KBM-7 (cell line): ENCODE measurements at regions not wholly inside any gene's neighbourhood (a gene's known extent, or its start where the extent isn't known, plus 50 kb on each side); places are given as distances from the start of the nearest gene placed in this dataset.
"Not testable (repeated sequence)": the region's sequence is repeated elsewhere in the genome, so short reads cannot be mapped to it uniquely, and the experiment has no call there.

Source experiments
- DNase-seq: peaks from one replicate; pipeline ENCODE4 v3.0.0-alpha.2; 2015
- in situ Hi-C: fragments of 300-500 bp; cut with MboI; formaldehyde crosslinking; loops from 2 replicates; pipeline ENCODE4 v1.14.3; 2020; ENCODE audit warnings: low sequenced_read_pairs, low pct_unique_long_range_greater_than_20kb, mixed read lengths

GRCh38 chrX:39481621-39482020, 616.1 kb downstream of the BCOR start:
- no peak for DNase-seq
- in situ Hi-C loops, result no loop called here

DNA sequence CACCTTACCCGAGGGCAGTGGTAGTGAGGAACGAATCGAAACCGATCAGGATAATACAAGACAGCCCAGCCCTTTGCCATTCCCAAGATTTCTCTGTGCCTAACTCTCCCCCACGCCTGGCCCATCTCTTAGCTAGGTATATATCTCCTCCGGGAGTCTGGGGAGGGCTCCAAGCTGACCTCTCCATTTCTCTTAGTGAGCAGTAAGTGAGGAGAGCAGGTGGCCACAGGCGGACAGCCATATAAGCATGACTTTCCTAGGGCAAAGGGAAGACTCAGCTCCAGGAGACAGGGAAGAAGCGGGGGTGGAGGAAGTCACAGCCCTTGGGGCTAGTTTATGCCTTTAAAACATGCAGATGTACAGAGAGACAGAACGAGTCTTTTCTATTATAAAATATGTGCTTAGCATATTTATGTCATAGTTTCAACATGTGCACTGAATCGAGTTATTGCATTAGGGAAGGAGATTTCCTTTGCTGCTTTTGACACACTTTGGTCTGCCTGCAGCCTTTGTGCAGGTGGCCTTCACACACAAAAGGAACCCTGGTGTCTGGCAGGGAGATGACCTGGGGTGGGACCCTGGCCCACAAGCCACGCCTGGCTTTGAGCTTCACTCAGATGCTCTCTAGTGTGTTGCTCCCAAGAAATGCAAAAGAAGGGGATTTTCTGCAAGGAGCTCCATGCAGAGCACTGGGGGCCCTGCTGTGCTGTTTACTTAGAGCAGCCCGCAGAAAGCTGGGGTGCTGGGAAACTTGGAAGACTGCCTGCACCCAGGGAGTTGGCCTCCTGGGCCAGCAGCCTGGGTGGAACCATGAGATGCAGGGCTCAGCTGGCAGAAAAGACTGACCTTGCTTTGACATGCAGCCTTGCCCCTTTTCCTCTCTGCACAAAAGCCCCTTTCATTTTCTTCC, 613.3 kb downstream of the BCOR start:
- DNase-seq, result no peak

DNA sequence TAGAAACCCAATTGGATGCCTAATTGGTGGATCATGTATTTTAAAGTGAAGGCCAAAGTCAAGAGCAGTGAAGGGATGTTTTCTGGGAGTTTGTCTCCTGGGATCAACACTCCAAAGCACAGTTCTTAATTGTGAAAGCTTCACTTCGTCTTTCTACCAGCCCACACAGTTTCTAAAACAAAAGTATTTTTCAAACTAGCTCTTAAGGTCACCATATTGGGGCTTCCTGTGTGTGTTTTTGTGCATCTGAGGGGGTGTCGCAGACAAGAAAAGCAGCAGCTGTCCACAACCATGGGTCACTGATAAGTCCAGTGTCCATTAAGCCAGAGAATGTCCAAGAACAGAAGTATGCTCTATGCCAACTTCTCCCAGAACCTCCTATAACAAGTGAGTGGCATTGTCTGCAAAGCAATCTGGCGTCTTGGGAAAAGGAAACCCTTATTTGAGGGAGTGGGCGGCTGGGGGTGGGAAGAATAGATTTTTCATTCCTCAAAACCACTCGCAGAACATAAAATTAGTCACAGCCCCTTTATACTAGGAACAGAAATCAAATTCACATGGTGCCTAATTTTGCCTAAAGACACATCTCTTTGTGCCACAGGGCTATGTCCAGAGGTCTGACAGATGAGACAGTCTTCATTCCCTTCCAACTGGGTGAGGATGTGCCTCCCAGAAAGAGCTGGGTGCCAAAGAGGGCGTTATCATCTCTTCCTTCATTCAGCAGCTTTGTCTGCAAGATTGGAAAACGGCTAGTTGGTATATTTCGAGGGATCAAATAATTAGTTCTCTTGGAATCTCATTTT, 610.4 kb downstream of the BCOR start:
- in situ Hi-C loops, result no loop called here
- no peak for DNase-seq

More for the DNA sequence above, 613.3 kb downstream of the BCOR start:
- in situ Hi-C loops, result no loop called here

DNA sequence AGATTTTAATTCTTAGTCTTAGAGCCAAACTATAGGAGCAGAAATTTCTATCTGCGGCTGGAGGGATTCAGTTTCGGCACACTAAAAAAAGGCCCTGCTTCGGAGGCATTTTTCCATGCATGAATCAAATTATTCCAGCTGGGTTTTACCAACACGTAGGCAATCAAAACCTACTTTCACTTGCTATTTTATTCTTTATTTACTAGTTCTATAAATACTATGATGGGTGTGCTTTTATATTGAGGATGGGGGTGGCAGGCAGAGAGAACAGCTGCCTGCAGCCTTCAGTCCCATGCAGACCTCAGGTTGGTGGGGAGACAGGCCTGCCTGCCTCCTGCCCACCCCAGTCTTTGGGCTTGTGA, 609.8 kb downstream of the BCOR start:
- in situ Hi-C loops, result no loop called here
- DNase-seq, result no peak

DNA sequence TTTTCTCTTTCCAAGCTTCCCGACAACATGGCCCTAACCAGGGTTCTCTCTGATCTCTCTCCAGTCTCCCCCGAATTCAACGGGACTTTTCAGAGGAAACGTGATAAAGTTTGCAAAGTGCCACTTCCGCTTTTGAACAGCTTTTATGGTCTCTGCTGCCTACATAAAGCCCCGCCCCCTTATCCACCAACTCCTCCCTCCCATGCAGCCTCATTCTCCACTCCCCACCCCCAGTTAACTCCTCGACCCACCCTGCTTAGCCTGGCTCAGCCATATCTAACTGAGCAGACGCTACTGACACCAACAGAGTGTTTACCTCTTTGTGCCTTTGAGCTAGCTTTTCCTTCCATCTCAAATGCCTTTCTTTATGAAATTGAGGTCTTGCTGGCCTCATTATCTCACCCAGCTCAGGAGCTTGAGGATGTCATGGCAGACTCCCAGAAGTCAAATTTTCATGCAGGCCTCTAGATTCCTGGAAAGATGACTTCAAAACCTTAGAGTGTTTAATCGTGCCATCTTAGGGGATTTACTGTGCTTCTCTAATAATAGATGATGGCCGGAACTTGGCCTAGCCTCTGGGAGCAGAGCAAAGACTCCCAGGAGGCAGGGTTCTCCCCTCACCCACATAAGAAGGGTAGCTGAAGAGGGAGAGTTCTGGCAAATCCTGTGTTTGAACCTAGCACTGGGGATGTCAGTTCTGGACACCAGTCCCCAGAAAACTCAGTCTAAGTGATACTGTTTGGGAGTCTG, 606.0 kb downstream of the BCOR start:
- in situ Hi-C loops, result no loop called here
- DNase-seq, result peak; percentile 88

DNA sequence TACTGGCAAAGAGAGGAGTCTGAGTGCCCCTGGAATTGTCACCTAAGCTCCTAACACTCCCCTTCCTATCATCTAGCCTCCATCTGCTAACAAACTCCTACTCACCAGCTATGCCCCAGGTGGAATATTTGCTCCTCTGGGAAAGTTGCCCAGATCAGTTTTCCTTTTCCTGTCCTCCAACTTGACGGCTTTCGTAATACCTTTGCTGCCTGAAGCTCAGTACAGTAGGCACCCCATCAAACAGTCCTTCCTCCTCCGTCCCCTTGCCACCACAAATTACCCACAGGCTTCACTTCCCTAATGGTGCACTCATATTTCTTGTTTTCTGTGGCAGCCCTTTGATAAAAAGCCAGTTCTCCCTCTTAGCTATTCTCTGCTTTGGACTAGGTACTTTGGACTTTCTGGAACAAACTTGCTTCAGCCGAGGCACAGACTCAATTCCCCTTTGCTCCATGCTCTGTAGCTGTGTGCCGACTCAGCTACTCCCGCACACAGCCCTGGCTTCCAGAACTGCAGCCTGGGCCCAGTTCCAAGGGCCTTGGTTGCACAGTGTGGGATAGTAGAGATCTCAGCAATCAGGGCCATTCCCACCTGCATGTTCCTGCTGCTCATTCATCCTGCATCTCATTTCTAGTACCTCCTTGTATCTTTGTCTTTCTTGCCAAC, 605.1 kb downstream of the BCOR start:
- in situ Hi-C loops, result no loop called here
- DNase-seq, result peak; percentile 82

GRCh38 chrX:39493168-39493567, 604.6 kb downstream of the BCOR start:
- in situ Hi-C loops, result no loop called here
- DNase-seq, result no peak

DNA sequence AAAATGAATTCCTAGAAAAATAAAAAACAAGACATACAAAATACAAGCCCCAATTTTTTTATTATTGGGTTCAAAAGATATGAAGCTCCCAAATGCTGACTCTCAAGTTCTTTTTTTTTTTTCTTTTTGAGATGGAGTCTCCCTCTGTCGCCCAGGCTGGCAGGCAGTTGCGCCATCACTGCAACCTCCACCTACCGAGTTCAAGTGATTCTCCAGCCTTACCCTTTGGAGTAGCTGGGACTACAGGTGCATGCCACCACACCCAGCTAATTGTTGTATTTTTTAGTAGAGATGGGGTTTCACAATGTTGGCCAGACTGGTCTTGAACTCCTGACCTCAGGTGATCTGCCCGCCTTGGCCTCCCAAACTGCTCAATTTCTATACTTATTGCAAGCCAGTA, 600.6 kb downstream of the BCOR start:
- in situ Hi-C loops, result not testable (repeated sequence)

GRCh38 chrX:39497702-39498265, 600.0 kb downstream of the BCOR start:
- no peak for DNase-seq
- in situ Hi-C loops, result no loop called here

More for the DNA sequence above, 600.6 kb downstream of the BCOR start:
- DNase-seq, result not testable (repeated sequence)

- in situ Hi-C loops, result no loop called here
- no peak for DNase-seq
Measured at GRCh38 chrX:39499996-39500395, 597.8 kb downstream of the BCOR start.

DNA sequence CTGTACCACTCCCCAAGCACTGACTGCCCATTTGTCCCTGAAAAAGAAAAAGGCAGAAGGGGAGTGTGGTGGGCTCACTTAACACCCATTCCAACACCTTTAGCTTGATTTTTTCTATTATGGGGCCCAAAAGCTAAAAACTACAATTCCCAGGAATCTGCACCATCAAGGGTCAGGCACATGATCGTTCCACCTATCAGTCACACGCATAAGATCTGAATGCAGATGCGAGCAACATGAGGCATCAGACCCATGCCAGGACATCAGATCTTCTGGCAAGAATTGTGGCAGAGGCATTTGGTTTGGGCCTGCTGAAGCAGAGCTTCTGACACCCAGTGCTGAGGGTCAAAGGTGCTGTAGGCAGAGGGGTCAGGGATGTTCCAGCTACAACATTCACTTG, 595.9 kb downstream of the BCOR start:
- in situ Hi-C loops, result no loop called here
- no peak for DNase-seq

DNA sequence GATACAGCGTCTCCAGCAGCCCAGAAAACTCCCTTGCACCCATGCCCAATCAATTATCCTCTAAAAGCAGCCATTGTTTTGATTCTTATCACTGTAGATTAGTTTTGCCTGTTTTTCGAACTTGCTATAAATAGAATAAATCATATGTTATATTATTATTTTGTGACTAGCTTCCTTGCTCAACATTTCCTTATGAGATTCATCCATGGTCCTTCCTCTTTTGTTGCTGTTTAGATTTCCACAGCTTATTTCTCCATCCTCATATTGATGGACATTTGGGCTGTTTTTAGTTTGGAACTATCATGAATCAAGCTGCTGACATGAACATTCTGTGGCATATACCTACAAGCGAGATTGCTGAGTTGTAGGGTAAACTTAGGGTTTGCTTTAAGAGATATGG, 595.3 kb downstream of the BCOR start:
- in situ Hi-C loops, result no loop called here
- no peak for DNase-seq

DNA sequence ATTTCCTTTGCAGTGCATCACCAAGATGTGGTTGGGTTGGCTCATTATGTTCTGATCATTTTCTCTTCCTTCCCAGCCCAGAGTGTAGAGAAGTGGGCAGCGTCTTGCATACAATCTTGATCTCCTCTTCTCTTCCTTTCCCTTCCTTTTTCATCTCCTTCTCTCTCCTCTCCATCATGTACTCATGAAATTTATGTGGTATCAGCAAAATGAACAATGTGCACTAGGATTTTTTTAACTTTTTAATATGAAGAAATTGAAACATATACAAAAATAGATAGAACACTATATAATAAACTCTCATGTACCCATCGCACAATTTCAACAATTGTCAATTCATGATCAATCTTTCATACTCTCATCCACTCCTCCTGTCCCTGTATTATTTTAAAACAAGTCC, 593.5 kb downstream of the BCOR start:
- in situ Hi-C loops, result no loop called here
- no peak for DNase-seq

- DNase-seq, result no peak
- in situ Hi-C loops, result no loop called here
Measured at GRCh38 chrX:39504850-39505259, 592.9 kb downstream of the BCOR start.

DNA sequence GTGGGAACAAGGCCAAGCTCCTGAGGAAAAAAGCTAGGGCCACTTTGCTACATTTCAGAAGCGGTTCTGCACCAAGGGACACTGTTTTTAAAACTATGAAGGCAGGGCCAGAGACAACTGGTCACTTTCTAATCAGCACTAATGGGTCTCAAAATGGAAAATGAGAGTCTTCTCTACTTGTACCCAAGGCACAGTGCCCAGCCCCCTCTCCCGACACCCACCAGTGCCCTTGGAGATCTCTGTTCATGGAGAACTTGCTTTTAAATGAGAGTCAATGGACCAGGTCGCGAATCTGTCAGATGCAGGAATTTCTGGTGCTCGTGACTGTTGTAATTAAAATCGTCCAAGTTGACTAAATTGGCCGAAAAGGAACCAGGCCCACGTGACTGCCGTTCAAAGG, 591.6 kb downstream of the BCOR start:
- no peak for DNase-seq
- in situ Hi-C loops, result no loop called here

- no peak for DNase-seq
- in situ Hi-C loops, result no loop called here
Measured at GRCh38 chrX:39507034-39507433, 590.7 kb downstream of the BCOR start.

DNA sequence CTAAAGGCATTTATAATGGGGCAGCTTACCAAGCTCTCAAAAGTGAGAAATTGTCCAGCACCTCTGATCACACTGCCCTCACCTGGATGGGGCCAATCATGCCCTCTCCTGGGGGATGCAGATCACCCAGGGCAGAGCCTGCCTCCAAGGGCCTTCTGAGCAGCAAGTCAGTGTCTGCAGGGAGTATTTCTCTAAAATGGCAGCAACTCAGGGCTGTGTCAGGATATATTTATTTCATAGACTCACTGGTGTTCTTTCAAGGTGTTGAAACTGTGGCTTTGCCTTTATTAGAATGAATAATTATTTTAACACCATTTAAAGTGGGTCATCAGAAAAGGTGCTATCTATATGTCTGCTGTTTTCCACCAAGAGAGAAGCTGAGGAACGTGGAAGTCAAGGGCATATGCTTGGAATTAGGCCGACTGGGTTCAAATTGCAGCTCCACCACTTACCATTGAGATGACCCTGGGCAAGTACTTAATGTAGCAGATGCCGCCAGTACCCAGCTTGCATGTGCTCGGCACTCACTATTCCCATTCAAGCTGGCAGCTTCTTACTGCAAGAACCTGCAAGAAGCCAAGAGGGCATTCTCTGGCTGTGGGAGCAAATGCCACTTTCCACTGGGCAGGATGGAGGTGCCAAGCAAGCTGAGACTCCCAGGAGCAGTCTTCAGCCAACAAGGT, 590.0 kb downstream of the BCOR start:
- in situ Hi-C loops, result no loop called here

DNA sequence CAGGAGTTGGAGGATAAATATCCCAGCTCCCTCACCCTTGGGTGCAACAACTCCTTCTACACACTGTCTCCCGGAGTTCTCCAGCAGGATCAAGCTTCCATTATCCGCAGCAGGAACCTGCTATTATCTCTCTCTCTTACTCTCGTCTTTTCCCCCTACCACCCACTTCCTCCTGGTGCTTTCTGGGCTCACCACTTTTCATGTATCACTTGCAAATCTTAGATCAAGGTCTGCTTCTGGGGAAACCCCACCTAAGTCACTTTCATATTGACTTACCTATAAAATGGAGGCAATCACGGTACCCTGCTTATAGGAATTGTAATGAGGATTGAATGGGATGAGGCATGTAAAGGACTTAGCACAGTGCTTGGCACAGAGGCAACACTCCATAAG, 589.5 kb downstream of the BCOR start:
- no peak for DNase-seq
- in situ Hi-C loops, result no loop called here

More for the DNA sequence above, 590.0 kb downstream of the BCOR start:
- no peak for DNase-seq
